ENCODE measurements at regions not wholly inside any gene's neighbourhood (a gene's known extent, or its start where the extent isn't known, plus 50 kb on each side); places are given as distances from the start of the nearest gene placed in this dataset.

DNA sequence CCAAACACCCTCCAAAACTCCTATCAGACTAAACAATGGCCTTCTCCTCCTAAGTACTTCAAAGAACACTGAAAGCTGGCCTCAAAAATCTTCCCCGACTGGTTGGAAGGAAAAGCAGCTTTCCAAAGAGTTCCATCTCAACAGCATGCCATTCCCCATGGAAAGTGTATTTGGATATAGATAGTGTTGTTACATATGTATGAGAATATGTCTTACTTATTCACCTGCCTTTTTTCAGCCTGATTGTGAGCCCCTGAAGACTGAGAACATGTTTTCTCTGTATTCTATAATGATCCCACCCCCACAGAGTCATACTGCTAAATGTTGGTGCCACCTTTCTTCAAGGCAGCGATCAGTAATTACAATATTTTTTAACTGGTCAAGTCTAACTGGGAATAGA is 185.4 kb upstream of the G2E3 start:
- TF ChIP-seq, protein P1, sequence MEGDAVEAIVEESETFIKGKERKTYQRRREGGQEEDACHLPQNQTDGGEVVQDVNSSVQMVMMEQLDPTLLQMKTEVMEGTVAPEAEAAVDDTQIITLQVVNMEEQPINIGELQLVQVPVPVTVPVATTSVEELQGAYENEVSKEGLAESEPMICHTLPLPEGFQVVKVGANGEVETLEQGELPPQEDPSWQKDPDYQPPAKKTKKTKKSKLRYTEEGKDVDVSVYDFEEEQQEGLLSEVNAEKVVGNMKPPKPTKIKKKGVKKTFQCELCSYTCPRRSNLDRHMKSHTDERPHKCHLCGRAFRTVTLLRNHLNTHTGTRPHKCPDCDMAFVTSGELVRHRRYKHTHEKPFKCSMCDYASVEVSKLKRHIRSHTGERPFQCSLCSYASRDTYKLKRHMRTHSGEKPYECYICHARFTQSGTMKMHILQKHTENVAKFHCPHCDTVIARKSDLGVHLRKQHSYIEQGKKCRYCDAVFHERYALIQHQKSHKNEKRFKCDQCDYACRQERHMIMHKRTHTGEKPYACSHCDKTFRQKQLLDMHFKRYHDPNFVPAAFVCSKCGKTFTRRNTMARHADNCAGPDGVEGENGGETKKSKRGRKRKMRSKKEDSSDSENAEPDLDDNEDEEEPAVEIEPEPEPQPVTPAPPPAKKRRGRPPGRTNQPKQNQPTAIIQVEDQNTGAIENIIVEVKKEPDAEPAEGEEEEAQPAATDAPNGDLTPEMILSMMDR (IDR thresholded peaks at IDR 0.05): no peak
- TF ChIP-seq POLR2A (IDR thresholded peaks at IDR 0.05) (no peak), POLR2AphosphoS5 (IDR thresholded peaks at IDR 0.05) (no peak)

All from breast epithelium (tissue), 3 donors.